Loucy (cell line): ENCODE measurements at regions not wholly inside any gene's neighbourhood (a gene's known extent, or its start where the extent isn't known, plus 50 kb on each side); places are given as distances from the start of the nearest gene placed in this dataset.

Source experiments
- CTCF ChIP-seq: fragments of 200-600 bp; sonication (generic); conservative IDR thresholded peaks from 2 replicates; pipeline ENCODE4 v1.5.1; 2014; ENCODE audit warnings: mild to moderate bottlenecking, antibody characterized with exemption, low read length
- EZH2phosphoT487 ChIP-seq: fragments of 200-600 bp; IDR thresholded peaks from 2 replicates; pipeline ENCODE4 v1.6.1; 2018; ENCODE audit warnings: antibody characterized with exemption, mild to moderate bottlenecking, moderate library complexity, borderline replicate concordance

DNA sequence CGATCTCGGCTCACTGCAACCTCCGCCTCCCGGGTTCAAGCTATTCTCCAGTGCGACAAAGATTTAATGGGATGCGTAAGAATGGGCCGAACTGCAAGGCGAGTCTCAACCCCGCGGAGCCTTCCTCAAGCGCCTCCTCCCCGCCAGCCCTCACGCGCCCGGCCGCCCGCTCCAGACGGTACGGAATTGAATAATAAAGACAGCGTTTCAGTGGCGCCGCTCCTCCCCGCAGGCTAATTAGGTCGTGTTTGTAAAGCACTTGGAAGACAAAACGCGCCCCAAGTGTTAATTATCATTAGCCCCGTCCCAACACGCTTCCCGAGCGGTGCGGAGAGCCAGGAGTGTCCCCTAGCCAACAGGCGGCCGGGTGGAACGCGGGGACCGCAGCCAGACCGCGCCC, 192.0 kb downstream of the BUD13 start:
- TF ChIP-seq CTCF, result no peak
- no peak for TF ChIP-seq EZH2phosphoT487
